A673 (cell line): ENCODE measurements at regions not wholly inside any gene's neighbourhood (a gene's known extent, or its start where the extent isn't known, plus 50 kb on each side); places are given as distances from the start of the nearest gene placed in this dataset.

ENCODE experiments used
- BruUV-seq: library from RNA; stranded (reverse); fragments of 400-500 nt; replicated peaks from 2 replicates; lab custom pipeline; 2021; lab: Mats Ljungman, UMichigan
- CTCF ChIA-PET: fragments of 300-600 bp; sonication (Branson Sonifier 250); formaldehyde crosslinking; loops from one replicate; lab custom pipeline; 2022; ENCODE audit warnings: antibody characterized with exemption; lab: Charles Lee
- POLR2A ChIA-PET: fragments of 300-600 bp; sonication (Branson Sonifier 250); formaldehyde crosslinking; loops from one replicate; lab custom pipeline; 2022; ENCODE audit warnings: antibody characterized with exemption; ENCODE audit not compliant: low non-redundant PET; lab: Charles Lee
- DNase-seq: peaks from one replicate; pipeline ENCODE4 v3.0.0-alpha.2; 2015; ENCODE audit warnings: low spot score
- H3K27ac ChIP-seq: fragments of 200-600 bp; sonication (generic); 2 replicates; pipeline ENCODE4 v1.5.1; 2016; ENCODE audit warnings: mixed run types, low read depth, mild to moderate bottlenecking, mixed read lengths, antibody characterized with exemption, low read length; ENCODE audit not compliant: poor library complexity, severe bottlenecking
- H3K27me3 ChIP-seq: fragments of 200-600 bp; sonication (generic); replicated peaks from 2 replicates; pipeline ENCODE4 v1.6.1; 2017; ENCODE audit warnings: mixed run types, low read depth, mild to moderate bottlenecking, mixed read lengths, antibody characterized with exemption, low read length; ENCODE audit not compliant: insufficient read depth, poor library complexity
- H3K36me3 ChIP-seq: fragments of 200-600 bp; sonication (generic); 2 replicates; pipeline ENCODE4 v1.6.1; 2016; ENCODE audit warnings: mixed run types, mild to moderate bottlenecking, mixed read lengths, antibody characterized with exemption, low read length; ENCODE audit not compliant: insufficient read depth, poor library complexity, severe bottlenecking
- H3K4me1 ChIP-seq: fragments of 200-600 bp; sonication (generic); 2 replicates; pipeline ENCODE4 v1.6.1; 2017; ENCODE audit warnings: mixed run types, mild to moderate bottlenecking, mixed read lengths, antibody characterized with exemption, low read length; ENCODE audit not compliant: insufficient read depth, poor library complexity, severe bottlenecking
- H3K4me3 ChIP-seq: fragments of 200-600 bp; sonication (generic); 2 replicates; pipeline ENCODE4 v1.5.1; 2016; ENCODE audit warnings: low read depth, mixed run types, mild to moderate bottlenecking, mixed read lengths, low read length; ENCODE audit not compliant: poor library complexity, severe bottlenecking
- H3K9me3 ChIP-seq: fragments of 200-600 bp; sonication (generic); 2 replicates; pipeline ENCODE4 v1.6.1; 2016; ENCODE audit warnings: mixed run types, low read depth, mild to moderate bottlenecking, mixed read lengths, antibody characterized with exemption, low read length; ENCODE audit not compliant: poor library complexity, severe bottlenecking
- CTCF ChIP-seq: fragments of 300-800, 200-600 bp; sonication (generic); conservative IDR thresholded peaks from 2 replicates; pipeline ENCODE4 v1.5.1; 2017; ENCODE audit warnings: low read depth, mild to moderate bottlenecking, antibody characterized with exemption, low read length, moderate library complexity, mixed read lengths
- EZH2 ChIP-seq: fragments of 200-600 bp; sonication (generic); IDR thresholded peaks from 2 replicates; pipeline ENCODE4 v1.6.1; 2017; ENCODE audit warnings: borderline replicate concordance, low read depth, mild to moderate bottlenecking, mixed read lengths, antibody characterized with exemption, low read length; ENCODE audit not compliant: poor library complexity, severe bottlenecking
- intact Hi-C: fragments of 100-400 bp; cut with micrococcal nuclease; formaldehyde crosslinking; loops from one replicate; pipeline ENCODE4 v1.10.0; 2022; ENCODE audit not compliant: unreplicated experiment

- BruUV-seq = no TSS peak
- no peaks in the 10 kb centered on the region for H3K36me3 ChIP-seq
- TF ChIP-seq CTCF (no peak), EZH2 (no peak)
- DNase-seq = no peak
- no peak overlapping the region for H3K27ac ChIP-seq
- no peak overlapping the region for H3K4me3 ChIP-seq
- POLR2A ChIA-PET = no interaction called here
- peaks cover 18% of the 10 kb centered on the region for H3K27me3 ChIP-seq
- CTCF ChIA-PET = no interaction called here
- no peaks in the 10 kb centered on the region for H3K9me3 ChIP-seq
- H3K4me1 ChIP-seq = no peaks in the 10 kb centered on the region
- intact Hi-C loops = loop anchor here (2.0 kb wide), 1 partner anchor 43 kb away; no protein-coding TSS in a partner anchor
Measured at GRCh38 chr2:21258082-21258481, 134.3 kb downstream of the TDRD15 start.

- POLR2A ChIA-PET = no interaction called here
- intact Hi-C loops = no loop called here
- TF ChIP-seq EZH2 (no peak), CTCF (no peak)
- no TSS peak for BruUV-seq
- CTCF ChIA-PET = no interaction called here
- Histone ChIP-seq H3K36me3 (no peaks in the 10 kb centered on the region), H3K4me3 (no peak overlapping the region), H3K4me1 (no peaks in the 10 kb centered on the region), H3K27ac (no peak overlapping the region), H3K9me3 (no peaks in the 10 kb centered on the region), H3K27me3 (peaks cover 30% of the 10 kb centered on the region)
- no peak for DNase-seq
Measured at GRCh38 chr2:21260311-21260710, 136.5 kb downstream of the TDRD15 start.

GRCh38 chr2:21261591-21261990, 137.8 kb downstream of the TDRD15 start:
- TF ChIP-seq CTCF (no peak), EZH2 (no peak)
- ChIA-PET CTCF (no interaction called here), POLR2A (no interaction called here)
- Histone ChIP-seq H3K27me3 (peaks cover 30% of the 10 kb centered on the region), H3K27ac (no peak overlapping the region), H3K4me3 (no peak overlapping the region), H3K36me3 (no peaks in the 10 kb centered on the region), H3K9me3 (no peaks in the 10 kb centered on the region), H3K4me1 (no peaks in the 10 kb centered on the region)
- intact Hi-C loops = no loop called here
- DNase-seq = no peak
- no TSS peak for BruUV-seq
